ENCODE measurements at regions not wholly inside any gene's neighbourhood (a gene's known extent, or its start where the extent isn't known, plus 50 kb on each side); places are given as distances from the start of the nearest gene placed in this dataset.

DNA sequence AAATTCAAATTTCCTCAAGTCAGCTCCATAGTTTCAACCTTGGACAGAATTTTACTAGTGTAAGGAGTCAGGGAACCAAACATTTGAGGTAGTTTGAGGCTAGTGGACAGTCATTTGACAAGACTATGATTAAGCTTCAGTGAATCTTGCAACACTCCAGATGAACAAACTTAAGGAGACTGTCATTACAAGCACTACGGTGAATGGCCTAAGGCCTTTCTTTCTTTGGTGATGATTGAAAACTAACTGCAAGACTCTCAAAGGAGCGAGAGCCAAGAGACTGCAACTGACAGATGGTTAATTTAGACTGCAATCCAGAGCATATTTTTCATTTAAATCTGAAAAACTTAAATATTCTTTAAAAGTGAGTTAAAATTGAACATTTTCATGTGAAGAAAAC is 272.3 kb upstream of the NECTIN3 start:
- Mint-ChIP-seq H3K4me1 (no peaks in the 10 kb centered on the region), H3K27me3 (no peaks in the 10 kb centered on the region), H3K27ac (no peak overlapping the region), H3K36me3 (ENCODE audit: low read depth) (no peaks in the 10 kb centered on the region), H3K9me3 (no peaks in the 10 kb centered on the region), H3K4me3 (no peak overlapping the region)
- DNase-seq (no peak), ATAC-seq (no peak)

GRCh38 chr3:110804856-110805255 is 266.8 kb upstream of the NECTIN3 start:
- Mint-ChIP-seq H3K4me3 (no peak overlapping the region), H3K36me3 (ENCODE audit: low read depth) (no peaks in the 10 kb centered on the region), H3K27me3 (peaks cover 3% of the 10 kb centered on the region), H3K4me1 (no peaks in the 10 kb centered on the region), H3K27ac (no peak overlapping the region), H3K9me3 (no peaks in the 10 kb centered on the region)
- ATAC-seq = no peak
- no peak for DNase-seq

- Mint-ChIP-seq H3K36me3 (ENCODE audit: low read depth) (no peaks in the 10 kb centered on the region), H3K9me3 (no peaks in the 10 kb centered on the region), H3K27me3 (peaks cover 11% of the 10 kb centered on the region), H3K4me1 (no peaks in the 10 kb centered on the region), H3K27ac (no peak overlapping the region), H3K4me3 (no peak overlapping the region)
- ATAC-seq (no peak), DNase-seq (no peak)
Measured at GRCh38 chr3:110806924-110807323, 264.7 kb upstream of the NECTIN3 start.

- peaks cover 17% of the 10 kb centered on the region for H3K27me3 Mint-ChIP-seq
- H3K4me3 Mint-ChIP-seq = no peak overlapping the region
- no peak for DNase-seq
- no peak overlapping the region for H3K27ac Mint-ChIP-seq
- no peak for ATAC-seq
- H3K9me3 Mint-ChIP-seq = no peaks in the 10 kb centered on the region
- H3K36me3 Mint-ChIP-seq (ENCODE audit: low read depth) = no peaks in the 10 kb centered on the region
- no peaks in the 10 kb centered on the region for H3K4me1 Mint-ChIP-seq
Measured at GRCh38 chr3:110808630-110809029, 263.0 kb upstream of the NECTIN3 start.

DNA sequence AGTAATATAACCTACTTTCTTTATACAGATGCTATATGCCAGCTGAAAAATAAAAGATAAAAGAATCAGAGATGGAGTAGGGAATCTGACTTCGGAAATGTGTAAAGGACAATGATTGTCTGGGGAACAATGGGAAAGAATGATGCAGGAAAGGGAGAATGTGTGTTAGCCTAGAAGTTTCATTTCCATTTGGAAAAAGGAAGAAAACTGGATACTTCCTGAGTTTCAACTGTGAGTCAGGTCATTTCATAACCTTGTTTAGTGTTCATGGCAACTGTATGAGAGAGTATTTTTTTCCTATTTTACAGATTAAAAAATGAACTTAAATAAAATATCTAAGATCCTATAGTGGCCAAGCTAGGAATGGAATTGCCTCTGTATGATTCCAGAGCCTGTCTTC is 261.3 kb upstream of the NECTIN3 start:
- Mint-ChIP-seq H3K27ac (no peak overlapping the region), H3K9me3 (no peaks in the 10 kb centered on the region), H3K27me3 (peaks cover 17% of the 10 kb centered on the region), H3K4me1 (peaks cover 12% of the 10 kb centered on the region), H3K36me3 (ENCODE audit: low read depth) (no peaks in the 10 kb centered on the region), H3K4me3 (no peak overlapping the region)
- no peak for DNase-seq
- no peak for ATAC-seq

DNA sequence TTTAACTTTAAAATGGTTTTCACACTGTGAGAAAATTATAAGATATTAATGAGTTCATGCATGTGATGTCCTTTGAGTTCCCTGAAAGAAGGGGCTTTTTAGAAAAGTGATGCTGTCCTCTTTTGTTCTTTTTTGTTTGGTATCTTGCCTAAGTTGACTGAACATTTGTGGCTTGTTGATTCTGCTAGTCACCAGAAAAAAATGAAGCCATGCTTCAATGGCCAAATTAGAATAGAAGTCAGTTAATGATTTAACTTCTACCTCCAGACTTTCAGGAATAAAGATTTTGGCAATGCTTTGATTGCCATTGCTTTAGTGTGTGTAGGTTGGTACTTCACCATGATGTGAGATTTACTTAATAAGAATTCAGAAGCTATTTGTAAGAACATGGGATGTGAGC is 260.6 kb upstream of the NECTIN3 start:
- no peak overlapping the region for H3K27ac Mint-ChIP-seq
- peaks cover 14% of the 10 kb centered on the region for H3K27me3 Mint-ChIP-seq
- DNase-seq = no peak

GRCh38 chr3:110813541-110813940 is 258.1 kb upstream of the NECTIN3 start:
- DNase-seq (no peak), ATAC-seq (no peak)
- H3K36me3 Mint-ChIP-seq (ENCODE audit: low read depth) = no peaks in the 10 kb centered on the region
- H3K27ac Mint-ChIP-seq = no peak overlapping the region
- peaks cover 14% of the 10 kb centered on the region for H3K27me3 Mint-ChIP-seq
- H3K4me3 Mint-ChIP-seq = no peak overlapping the region
- peaks cover 12% of the 10 kb centered on the region for H3K4me1 Mint-ChIP-seq
- H3K9me3 Mint-ChIP-seq = no peaks in the 10 kb centered on the region

More for the DNA sequence above, 260.6 kb upstream of the NECTIN3 start:
- Mint-ChIP-seq H3K4me3 (no peak overlapping the region), H3K9me3 (no peaks in the 10 kb centered on the region), H3K4me1 (peaks cover 12% of the 10 kb centered on the region), H3K36me3 (ENCODE audit: low read depth) (no peaks in the 10 kb centered on the region)
- ATAC-seq = no peak

GRCh38 chr3:110814170-110815007 is 257.2 kb upstream of the NECTIN3 start:
- H3K4me1 Mint-ChIP-seq = peaks cover 12% of the 10 kb centered on the region
- H3K27me3 Mint-ChIP-seq = peaks cover 14% of the 10 kb centered on the region
- peak; percentile 89 for ATAC-seq
- peak overlapping the region; percentile 25 for H3K4me3 Mint-ChIP-seq
- H3K9me3 Mint-ChIP-seq = no peaks in the 10 kb centered on the region
- peak; percentile 18 for DNase-seq
- H3K36me3 Mint-ChIP-seq (ENCODE audit: low read depth) = no peaks in the 10 kb centered on the region
- H3K27ac Mint-ChIP-seq = peak overlapping the region; percentile 67

- Mint-ChIP-seq H3K27ac (peak overlapping the region; percentile 67), H3K9me3 (no peaks in the 10 kb centered on the region), H3K36me3 (ENCODE audit: low read depth) (no peaks in the 10 kb centered on the region), H3K4me3 (peak overlapping the region; percentile 25), H3K4me1 (peaks cover 12% of the 10 kb centered on the region), H3K27me3 (peaks cover 14% of the 10 kb centered on the region)
- ATAC-seq = no peak
- no peak for DNase-seq
Measured at GRCh38 chr3:110815008-110815583, 256.5 kb upstream of the NECTIN3 start.

GRCh38 chr3:110816008-110816407 is 255.6 kb upstream of the NECTIN3 start:
- ATAC-seq (no peak), DNase-seq (no peak)
- Mint-ChIP-seq H3K4me1 (peaks cover 12% of the 10 kb centered on the region), H3K4me3 (no peak overlapping the region), H3K9me3 (no peaks in the 10 kb centered on the region), H3K27ac (no peak overlapping the region), H3K36me3 (ENCODE audit: low read depth) (no peaks in the 10 kb centered on the region), H3K27me3 (peaks cover 11% of the 10 kb centered on the region)

GRCh38 chr3:110821586-110821985 is 250.0 kb upstream of the NECTIN3 start:
- H3K27me3 Mint-ChIP-seq = peaks cover 2% of the 10 kb centered on the region
- no peak overlapping the region for H3K27ac Mint-ChIP-seq
- ATAC-seq (no peak), DNase-seq (no peak)
- no peaks in the 10 kb centered on the region for H3K36me3 Mint-ChIP-seq (ENCODE audit: low read depth)
- no peaks in the 10 kb centered on the region for H3K4me1 Mint-ChIP-seq
- H3K9me3 Mint-ChIP-seq = peaks cover under 1% of the 10 kb centered on the region
- no peak overlapping the region for H3K4me3 Mint-ChIP-seq

- Mint-ChIP-seq H3K27me3 (peaks cover 2% of the 10 kb centered on the region), H3K36me3 (ENCODE audit: low read depth) (no peaks in the 10 kb centered on the region), H3K4me3 (no peak overlapping the region), H3K9me3 (peaks cover 3% of the 10 kb centered on the region), H3K27ac (no peak overlapping the region), H3K4me1 (no peaks in the 10 kb centered on the region)
- DNase-seq (no peak), ATAC-seq (no peak)
Measured at GRCh38 chr3:110822971-110823370, 248.6 kb upstream of the NECTIN3 start.

- Mint-ChIP-seq H3K4me1 (no peaks in the 10 kb centered on the region), H3K27ac (no peak overlapping the region), H3K4me3 (no peak overlapping the region), H3K27me3 (peaks cover 3% of the 10 kb centered on the region), H3K36me3 (ENCODE audit: low read depth) (no peaks in the 10 kb centered on the region), H3K9me3 (no peaks in the 10 kb centered on the region)
- DNase-seq (no peak), ATAC-seq (no peak)
Measured at GRCh38 chr3:110846971-110847370, 224.6 kb upstream of the NECTIN3 start.

DNA sequence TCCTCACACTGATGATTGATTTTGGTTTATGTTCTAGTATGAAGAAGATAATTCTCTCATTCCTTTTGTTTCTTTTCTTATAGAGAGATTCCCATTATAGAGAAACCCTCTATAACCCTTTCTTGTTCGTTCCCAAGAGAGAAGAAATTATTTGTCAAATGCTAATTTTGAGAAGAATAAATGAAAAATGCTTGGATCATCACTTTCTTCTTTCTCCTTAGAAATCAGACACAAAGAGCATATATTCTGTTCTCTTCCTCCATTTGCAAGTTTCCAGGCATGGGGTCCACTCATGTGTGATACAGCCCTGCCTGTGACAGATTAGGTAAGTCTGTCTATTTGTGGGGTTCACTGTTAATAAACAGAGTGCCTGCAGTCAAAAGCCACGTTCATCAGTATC is 222.6 kb upstream of the NECTIN3 start:
- Mint-ChIP-seq H3K27me3 (no peaks in the 10 kb centered on the region), H3K27ac (no peak overlapping the region), H3K4me1 (no peaks in the 10 kb centered on the region), H3K9me3 (no peaks in the 10 kb centered on the region), H3K4me3 (no peak overlapping the region), H3K36me3 (ENCODE audit: low read depth) (no peaks in the 10 kb centered on the region)
- ATAC-seq = no peak
- DNase-seq = no peak

DNA sequence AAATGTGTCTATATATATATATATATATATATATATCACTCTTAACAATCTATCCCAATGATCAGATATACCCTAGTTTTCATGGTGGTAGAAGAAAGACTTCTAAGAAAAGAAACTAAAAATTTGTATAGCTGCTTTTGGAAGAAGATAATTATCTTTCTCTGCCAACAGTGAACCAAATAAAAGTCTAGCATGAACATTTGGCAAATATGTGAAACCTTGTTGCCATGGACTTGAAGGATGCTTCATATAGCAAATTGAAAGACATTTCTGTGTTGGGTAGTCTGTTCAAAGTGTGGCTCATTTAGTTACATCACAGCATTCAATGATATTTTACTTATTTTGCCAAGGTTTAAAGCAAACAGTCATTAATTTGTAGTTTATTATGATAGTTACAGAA is 219.9 kb upstream of the NECTIN3 start:
- ATAC-seq (no peak), DNase-seq (no peak)
- Mint-ChIP-seq H3K36me3 (ENCODE audit: low read depth) (no peaks in the 10 kb centered on the region), H3K9me3 (no peaks in the 10 kb centered on the region), H3K27me3 (no peaks in the 10 kb centered on the region), H3K4me1 (no peaks in the 10 kb centered on the region), H3K27ac (no peak overlapping the region), H3K4me3 (no peak overlapping the region)

All from activated naive CD8-positive, alpha-beta T cell treated with anti-CD3 and anti-CD28 coated beads, Interleukin-2, amount 50 U/mL, for 24 hours (primary cell).